SK-N-MC (cell line): ENCODE measurements at regions not wholly inside any gene's neighbourhood (a gene's known extent, or its start where the extent isn't known, plus 50 kb on each side); places are given as distances from the start of the nearest gene placed in this dataset.

Experiments
- DNase-seq: peaks from one replicate; pipeline ENCODE4 v3.0.0-alpha.2; 2011; ENCODE audit warnings: low read depth, low spot score
- H3K27ac ChIP-seq: fragments of 200-600 bp; sonication (generic); 2 replicates; pipeline ENCODE4 v1.5.1; 2016; ENCODE audit warnings: mixed run types
- H3K36me3 ChIP-seq: fragments of 200-600 bp; sonication (generic); 2 replicates; pipeline ENCODE4 v1.6.1; 2017; ENCODE audit warnings: antibody characterized with exemption, low read length, mixed read lengths; ENCODE audit not compliant: insufficient read depth
- H3K4me3 ChIP-seq: fragments of 200-600 bp; sonication (generic); 2 replicates; pipeline ENCODE4 v1.5.1; 2016
- H3K9ac ChIP-seq: fragments of 200-600 bp; sonication (generic); 2 replicates; pipeline ENCODE4 v1.8.0; 2017; ENCODE audit warnings: mixed run types, mixed read lengths; ENCODE audit not compliant: insufficient read length
- H3K9me3 ChIP-seq: fragments of 200-600 bp; sonication (generic); 2 replicates; pipeline ENCODE4 v1.6.1; 2017; ENCODE audit warnings: low read depth, mild to moderate bottlenecking, antibody characterized with exemption, low read length, moderate library complexity, mixed read lengths
- EZH2 ChIP-seq: fragments of 200-600 bp; sonication (generic); IDR thresholded peaks from one replicate; pipeline ENCODE4 v1.6.1; 2017; ENCODE audit warnings: antibody characterized with exemption
- FOXP2 ChIP-seq: optimal IDR thresholded peaks from 2 replicates; pipeline ENCODE3; 2011; ENCODE audit warnings: mild to moderate bottlenecking, moderate library complexity; ENCODE audit not compliant: insufficient read depth; ENCODE audit errors: extremely low read length, control extremely low read depth
- POLR2AphosphoS5 ChIP-seq: IDR thresholded peaks from 2 replicates; pipeline ENCODE4 v1.6.1; 2012; ENCODE audit warnings: mild to moderate bottlenecking, low read depth, low read length, borderline replicate concordance

DNA sequence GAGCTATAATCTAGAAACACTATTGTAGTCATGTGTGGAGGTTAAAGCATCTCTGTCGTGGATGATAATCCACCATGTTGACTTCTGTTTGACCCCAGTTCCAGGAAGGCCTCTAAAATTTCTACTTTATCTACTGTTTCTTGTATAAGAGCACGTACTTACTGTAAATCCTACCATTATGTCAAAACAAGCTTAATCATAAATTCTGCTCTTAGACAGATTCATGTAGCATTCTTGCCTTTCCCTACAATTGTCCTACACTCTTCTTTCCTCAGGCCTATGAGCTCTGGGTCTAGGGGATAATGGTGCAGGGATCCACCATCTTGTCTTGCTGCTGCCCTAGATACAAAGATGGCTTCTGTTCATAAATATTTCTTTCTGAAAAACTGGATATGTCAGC is 2594.3 kb downstream of the ARAP2 start:
- no peak for DNase-seq
- no peak overlapping the region for H3K27ac ChIP-seq

DNA sequence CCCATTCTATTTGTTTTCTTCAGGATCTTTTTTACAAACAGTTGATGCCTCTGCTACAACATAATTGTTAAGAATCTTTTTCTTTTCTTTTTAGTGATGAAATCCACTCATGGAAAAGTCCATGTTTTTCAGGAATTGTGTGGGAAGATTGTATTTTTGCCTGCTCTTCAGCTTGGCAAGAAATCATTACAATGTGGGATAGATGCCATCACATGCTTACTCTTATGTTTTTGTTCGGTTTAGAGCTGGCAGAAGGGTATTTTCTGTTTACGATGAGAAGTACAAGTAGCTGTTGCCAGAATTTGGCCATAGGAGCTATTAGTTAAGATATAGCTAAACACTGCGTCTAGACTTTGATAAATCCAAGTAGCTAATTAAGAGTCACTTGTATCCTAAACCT is 2585.3 kb downstream of the ARAP2 start:
- no peak overlapping the region for H3K9ac ChIP-seq
- TF ChIP-seq POLR2AphosphoS5 (no peak), EZH2 (no peak), FOXP2 (no peak)
- H3K9me3 ChIP-seq, result no peaks in the 10 kb centered on the region
- H3K4me3 ChIP-seq, result no peak overlapping the region
- DNase-seq, result no peak
- H3K27ac ChIP-seq, result no peak overlapping the region
- no peaks in the 10 kb centered on the region for H3K36me3 ChIP-seq

More for the DNA sequence above, 2594.3 kb downstream of the ARAP2 start:
- Histone ChIP-seq H3K9me3 (no peaks in the 10 kb centered on the region), H3K36me3 (no peaks in the 10 kb centered on the region), H3K9ac (no peak overlapping the region), H3K4me3 (no peak overlapping the region)
- TF ChIP-seq EZH2 (no peak), POLR2AphosphoS5 (no peak), FOXP2 (no peak)

DNA sequence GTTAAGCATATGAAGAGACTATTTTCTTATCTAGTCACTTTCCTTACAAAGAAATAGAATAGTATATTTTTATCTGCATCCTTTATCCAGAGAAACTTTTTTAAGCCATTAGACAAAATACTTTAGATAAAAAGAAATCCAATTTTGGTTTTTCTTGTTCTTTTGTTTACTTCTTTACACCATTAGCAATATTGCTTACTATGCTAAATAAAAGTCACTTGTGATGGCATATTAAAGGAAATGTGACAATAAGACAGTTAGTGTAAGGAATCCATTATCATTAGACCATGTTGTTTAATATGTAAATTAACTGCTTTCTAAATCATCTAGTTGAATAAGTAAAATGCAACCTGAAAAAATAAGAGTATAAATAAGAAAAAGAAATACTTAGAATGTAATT is 2582.7 kb downstream of the ARAP2 start:
- no peak for TF ChIP-seq EZH2
- Histone ChIP-seq H3K36me3 (no peaks in the 10 kb centered on the region), H3K27ac (no peak overlapping the region), H3K9ac (no peak overlapping the region), H3K9me3 (no peaks in the 10 kb centered on the region), H3K4me3 (no peak overlapping the region)
- DNase-seq, result no peak

DNA sequence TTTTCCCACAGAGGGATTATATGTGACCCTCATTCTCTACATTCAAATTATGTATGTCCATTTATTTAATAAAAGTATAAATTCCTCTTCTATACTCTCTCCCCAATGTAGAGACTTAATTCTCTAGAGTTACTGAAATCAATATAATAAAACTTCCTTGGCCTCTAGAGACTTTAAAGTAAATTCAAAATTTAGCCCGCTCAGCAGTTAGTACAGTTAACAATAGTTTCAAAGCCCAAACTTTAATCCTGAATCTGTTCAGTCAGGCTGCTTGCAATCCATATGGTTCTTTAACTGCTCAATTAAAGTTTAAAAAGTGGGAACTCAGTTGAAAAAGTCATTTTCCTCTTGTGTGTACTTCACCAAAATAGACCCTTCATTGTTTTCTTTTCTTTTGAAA is 2558.4 kb downstream of the ARAP2 start:
- H3K27ac ChIP-seq, result no peak overlapping the region
- no peaks in the 10 kb centered on the region for H3K9me3 ChIP-seq
- H3K9ac ChIP-seq, result no peak overlapping the region
- no peak overlapping the region for H3K4me3 ChIP-seq
- TF ChIP-seq POLR2AphosphoS5 (no peak), EZH2 (no peak), FOXP2 (no peak)
- no peaks in the 10 kb centered on the region for H3K36me3 ChIP-seq
- no peak for DNase-seq

DNA sequence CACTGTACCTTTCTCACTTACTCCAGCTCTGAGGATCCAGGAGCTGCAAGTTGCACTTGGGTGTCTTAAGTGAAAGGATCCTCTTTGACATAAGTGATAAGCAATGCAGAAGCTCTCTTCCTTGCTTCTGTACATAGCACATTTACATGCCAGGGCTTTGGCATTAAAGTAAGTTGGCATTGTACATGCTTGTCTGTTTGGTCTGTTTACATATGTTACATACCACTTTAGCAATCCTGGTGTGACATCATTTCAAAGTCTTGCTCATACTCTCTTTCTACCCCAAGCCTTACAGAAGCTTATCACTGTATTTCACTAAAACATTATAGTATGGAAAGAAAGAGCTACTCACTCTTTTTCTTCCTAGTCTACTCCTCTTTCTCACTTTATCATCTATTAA is 2548.3 kb downstream of the ARAP2 start:
- DNase-seq, result no peak
- Histone ChIP-seq H3K9me3 (no peaks in the 10 kb centered on the region), H3K27ac (no peak overlapping the region), H3K4me3 (no peak overlapping the region), H3K36me3 (no peaks in the 10 kb centered on the region), H3K9ac (no peak overlapping the region)
- TF ChIP-seq FOXP2 (no peak), POLR2AphosphoS5 (no peak), EZH2 (no peak)

DNA sequence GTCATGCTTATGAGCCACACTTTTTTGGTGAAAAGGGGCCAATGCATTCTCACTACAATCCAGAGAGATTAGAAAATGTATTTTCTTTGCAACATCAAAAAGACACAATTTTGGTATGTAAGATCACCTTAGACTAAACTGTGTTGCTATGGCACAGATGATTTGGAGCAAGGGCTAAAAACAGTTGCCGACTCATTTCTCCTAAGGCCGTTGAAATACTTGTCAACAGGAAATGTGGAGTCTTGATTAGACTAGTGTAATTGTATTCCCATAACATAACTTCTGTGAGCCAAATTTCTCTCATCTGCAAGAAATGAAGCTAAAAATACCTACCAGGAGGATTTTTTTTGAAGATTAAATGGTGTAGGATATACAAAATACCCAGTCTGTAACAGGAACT is 2547.7 kb downstream of the ARAP2 start:
- Histone ChIP-seq H3K27ac (no peak overlapping the region), H3K9me3 (no peaks in the 10 kb centered on the region), H3K9ac (no peak overlapping the region), H3K36me3 (no peaks in the 10 kb centered on the region), H3K4me3 (no peak overlapping the region)
- TF ChIP-seq EZH2 (no peak), FOXP2 (no peak), POLR2AphosphoS5 (no peak)
- DNase-seq, result no peak

DNA sequence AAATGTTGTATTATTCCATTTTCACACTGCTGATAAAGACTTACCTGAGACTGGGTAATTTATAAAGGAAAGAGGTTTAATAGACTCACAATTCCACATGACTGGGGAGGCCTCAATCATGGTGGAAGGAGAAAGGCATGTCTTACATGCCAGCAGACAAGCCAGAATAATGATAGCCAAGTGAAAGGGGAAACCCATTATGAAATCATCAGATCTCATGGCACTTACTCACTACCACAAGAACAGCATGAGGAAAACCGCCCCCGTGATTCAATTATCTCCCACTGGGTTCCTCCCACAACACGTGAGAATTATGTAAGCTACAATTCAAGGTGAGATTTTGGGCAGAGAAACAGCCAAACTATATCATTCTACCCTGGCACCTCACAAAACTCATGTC is 2535.1 kb downstream of the ARAP2 start:
- Histone ChIP-seq H3K36me3 (no peaks in the 10 kb centered on the region), H3K9me3 (no peaks in the 10 kb centered on the region), H3K9ac (no peak overlapping the region), H3K4me3 (no peak overlapping the region), H3K27ac (no peak overlapping the region)
- DNase-seq, result no peak
- no peak for TF ChIP-seq EZH2
- no peak for TF ChIP-seq FOXP2
- no peak for TF ChIP-seq POLR2AphosphoS5

DNA sequence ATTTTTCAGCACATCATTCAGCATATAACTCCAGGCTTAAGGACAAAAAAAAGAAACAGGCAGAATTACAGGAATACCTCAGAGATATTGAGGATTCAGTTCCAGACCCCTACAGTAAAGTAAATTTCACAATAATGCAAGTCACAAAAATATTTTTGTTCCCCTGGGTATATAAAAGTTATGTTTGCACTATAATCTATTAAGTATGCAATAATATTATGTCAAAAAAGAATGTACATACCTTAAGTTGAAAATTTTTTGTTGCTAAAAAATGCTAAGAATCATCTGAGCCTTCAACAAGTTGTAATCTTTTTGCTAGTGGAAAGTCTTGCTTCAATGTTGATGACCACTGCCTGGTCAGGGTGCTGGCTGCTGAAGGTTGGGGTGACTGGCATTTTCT is 2532.5 kb downstream of the ARAP2 start:
- DNase-seq, result no peak
- TF ChIP-seq POLR2AphosphoS5 (no peak), FOXP2 (no peak), EZH2 (no peak)
- no peaks in the 10 kb centered on the region for H3K9me3 ChIP-seq
- no peak overlapping the region for H3K27ac ChIP-seq
- no peaks in the 10 kb centered on the region for H3K36me3 ChIP-seq
- no peak overlapping the region for H3K4me3 ChIP-seq
- H3K9ac ChIP-seq, result no peak overlapping the region

DNA sequence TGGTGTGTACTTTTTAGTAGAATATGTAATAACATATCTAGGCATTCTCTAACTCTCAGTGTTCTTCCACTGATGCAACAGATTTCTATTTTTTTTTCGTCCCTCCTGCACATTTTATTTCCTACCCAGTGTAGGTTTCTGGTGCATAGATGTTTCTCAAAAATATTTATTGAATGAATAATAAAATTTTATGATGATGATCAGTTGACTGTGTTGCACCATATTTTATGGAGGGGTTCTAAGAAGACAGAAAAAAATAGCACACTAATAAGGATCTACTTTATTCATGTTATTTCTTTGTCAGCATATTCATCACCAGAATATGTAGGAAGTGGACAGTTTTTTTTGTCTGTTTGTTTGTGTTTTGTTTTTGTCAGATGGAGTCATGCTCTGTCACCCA is 2529.3 kb downstream of the ARAP2 start:
- no peaks in the 10 kb centered on the region for H3K36me3 ChIP-seq
- H3K4me3 ChIP-seq, result no peak overlapping the region
- no peak overlapping the region for H3K9ac ChIP-seq
- DNase-seq, result no peak
- no peaks in the 10 kb centered on the region for H3K9me3 ChIP-seq
- TF ChIP-seq FOXP2, result no peak
- TF ChIP-seq EZH2, result no peak
- TF ChIP-seq POLR2AphosphoS5, result no peak
- H3K27ac ChIP-seq, result no peak overlapping the region

DNA sequence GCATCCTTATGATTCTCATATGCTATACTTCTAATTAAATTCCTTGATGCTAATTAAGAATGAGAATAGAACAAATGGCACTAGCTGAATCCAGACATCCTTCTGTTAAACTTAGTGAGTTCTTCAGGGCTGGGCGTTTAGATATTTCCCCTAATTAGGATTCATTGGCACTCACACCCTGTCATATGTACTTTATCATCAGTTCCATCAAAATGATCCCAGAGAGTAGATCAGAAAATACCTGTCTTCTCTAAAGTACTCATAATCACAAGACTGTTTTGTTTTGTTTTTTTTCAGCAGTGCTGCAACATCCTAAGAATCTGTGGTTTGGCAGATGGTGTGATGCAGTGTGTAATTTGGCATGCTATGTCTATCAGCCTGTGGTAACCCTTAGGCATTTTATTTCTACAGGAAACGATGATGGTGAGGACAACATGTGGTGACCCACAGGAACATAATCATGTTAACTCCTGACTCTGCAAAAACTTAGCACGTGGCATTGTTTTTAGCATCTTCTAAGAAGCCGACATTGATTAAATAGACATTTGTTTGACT is 2528.4 kb downstream of the ARAP2 start:
- TF ChIP-seq FOXP2 (no peak), EZH2 (no peak), POLR2AphosphoS5 (no peak)
- DNase-seq, result no peak
- Histone ChIP-seq H3K27ac (no peak overlapping the region), H3K9ac (no peak overlapping the region), H3K36me3 (no peaks in the 10 kb centered on the region), H3K4me3 (no peak overlapping the region), H3K9me3 (no peaks in the 10 kb centered on the region)
